Vagina (tissue), 2 donors: ENCODE measurements at regions not wholly inside any gene's neighbourhood (a gene's known extent, or its start where the extent isn't known, plus 50 kb on each side); places are given as distances from the start of the nearest gene placed in this dataset.

Source experiments
- DNase-seq, 2 donors: peaks; one replicate each; pipeline ENCODE4 v3.0.0-alpha.2; 2017; ENCODE audit errors: extremely low spot score in 2 of 2
- H3K27ac ChIP-seq: fragments of 200-600 bp; sonication (generic); one replicate; pipeline ENCODE4 v1.5.1; 2019
- H3K27me3 ChIP-seq: fragments of 200-600 bp; sonication (generic); one replicate; pipeline ENCODE4 v1.5.1; 2019
- H3K36me3 ChIP-seq, 2 donors: fragments of 200-600 bp; sonication (generic); one replicate each; pipeline ENCODE4 v1.5.1; 2017 to 2019
- H3K4me1 ChIP-seq: fragments of 200-600 bp; sonication (generic); one replicate; pipeline ENCODE4 v1.5.1; 2019
- H3K4me3 ChIP-seq, 2 donors: fragments of 200-600 bp; sonication (generic); 1 replicate in 1 of 2; 2 replicates in 1 of 2; pipeline ENCODE4 v1.5.1; 2016 to 2019
- H3K9me3 ChIP-seq: fragments of 200-600 bp; sonication (generic); one replicate; pipeline ENCODE4 v1.5.1; 2019
- POLR2A ChIP-seq, 2 donors: fragments of 450-650 bp; IDR thresholded peaks; one replicate each; pipeline ENCODE4 v1.6.1; 2017; ENCODE audit warnings: antibody characterized with exemption in 2 of 2, mild to moderate bottlenecking in 2 of 2, moderate library complexity in 2 of 2
- POLR2AphosphoS5 ChIP-seq, 2 donors: sonication (generic); formaldehyde crosslinking; IDR thresholded peaks; one replicate each; pipeline ENCODE4 v1.9.0; 2017; ENCODE audit warnings: antibody characterized with exemption in 2 of 2, mild to moderate bottlenecking in 2 of 2, low read depth in 1 of 2; ENCODE audit not compliant: insufficient read depth in 1 of 2
- intact Hi-C: fragments of 100-400 bp; cut with DNase I; formaldehyde crosslinking; loops from one replicate; pipeline ENCODE4 v1.15.1; 2023
- TF ChIP-seq, protein P1 (sequence below), 3 experiments: fragments of 450-650 bp in 2 of 3; fragments of 200-600 bp in 1 of 3; sonication (generic) in 1 of 3; IDR thresholded peaks; one replicate each; pipeline ENCODE4 v1.5.1; 2017 to 2019; ENCODE audit warnings: antibody characterized with exemption in 3 of 3, mild to moderate bottlenecking in 2 of 3, moderate library complexity in 2 of 3

DNA sequence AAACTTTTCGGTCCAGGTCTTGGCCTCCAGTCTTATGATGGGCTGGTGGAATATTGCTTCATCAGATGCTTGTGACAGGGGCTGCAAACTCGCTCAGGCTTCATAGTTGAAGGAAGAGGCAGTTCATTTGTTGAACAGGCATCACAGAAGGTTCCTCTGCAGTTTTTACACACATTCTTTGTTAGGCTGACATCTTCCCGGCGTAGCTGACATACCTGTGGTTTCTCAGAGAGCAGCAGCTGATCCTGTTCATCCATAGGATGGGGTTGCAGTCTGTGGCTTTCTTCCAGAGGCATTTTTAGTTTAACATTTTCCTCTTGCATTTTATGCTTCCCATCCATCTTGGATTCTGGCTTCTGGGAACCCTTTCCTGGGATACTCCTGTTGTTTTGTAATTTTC is 1255.2 kb downstream of the EFNA5 start:
- no peaks in the 10 kb centered on the region for H3K27me3 ChIP-seq
- H3K9me3 ChIP-seq = no peaks in the 10 kb centered on the region
- intact Hi-C loops = no loop called here
- DNase-seq = no peak
- H3K36me3 ChIP-seq = no peaks in the 10 kb centered on the region
- TF ChIP-seq, protein P1, sequence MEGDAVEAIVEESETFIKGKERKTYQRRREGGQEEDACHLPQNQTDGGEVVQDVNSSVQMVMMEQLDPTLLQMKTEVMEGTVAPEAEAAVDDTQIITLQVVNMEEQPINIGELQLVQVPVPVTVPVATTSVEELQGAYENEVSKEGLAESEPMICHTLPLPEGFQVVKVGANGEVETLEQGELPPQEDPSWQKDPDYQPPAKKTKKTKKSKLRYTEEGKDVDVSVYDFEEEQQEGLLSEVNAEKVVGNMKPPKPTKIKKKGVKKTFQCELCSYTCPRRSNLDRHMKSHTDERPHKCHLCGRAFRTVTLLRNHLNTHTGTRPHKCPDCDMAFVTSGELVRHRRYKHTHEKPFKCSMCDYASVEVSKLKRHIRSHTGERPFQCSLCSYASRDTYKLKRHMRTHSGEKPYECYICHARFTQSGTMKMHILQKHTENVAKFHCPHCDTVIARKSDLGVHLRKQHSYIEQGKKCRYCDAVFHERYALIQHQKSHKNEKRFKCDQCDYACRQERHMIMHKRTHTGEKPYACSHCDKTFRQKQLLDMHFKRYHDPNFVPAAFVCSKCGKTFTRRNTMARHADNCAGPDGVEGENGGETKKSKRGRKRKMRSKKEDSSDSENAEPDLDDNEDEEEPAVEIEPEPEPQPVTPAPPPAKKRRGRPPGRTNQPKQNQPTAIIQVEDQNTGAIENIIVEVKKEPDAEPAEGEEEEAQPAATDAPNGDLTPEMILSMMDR (IDR thresholded peaks at IDR 0.05) = no peak
- no peak for TF ChIP-seq POLR2A (IDR thresholded peaks at IDR 0.05)
- TF ChIP-seq POLR2AphosphoS5 (IDR thresholded peaks at IDR 0.05; ENCODE audit: insufficient read depth in 1 of 2, low read depth in 1 of 2) = no peak
- no peak overlapping the region for H3K27ac ChIP-seq
- no peak overlapping the region for H3K4me3 ChIP-seq
- H3K4me1 ChIP-seq = no peaks in the 10 kb centered on the region

DNA sequence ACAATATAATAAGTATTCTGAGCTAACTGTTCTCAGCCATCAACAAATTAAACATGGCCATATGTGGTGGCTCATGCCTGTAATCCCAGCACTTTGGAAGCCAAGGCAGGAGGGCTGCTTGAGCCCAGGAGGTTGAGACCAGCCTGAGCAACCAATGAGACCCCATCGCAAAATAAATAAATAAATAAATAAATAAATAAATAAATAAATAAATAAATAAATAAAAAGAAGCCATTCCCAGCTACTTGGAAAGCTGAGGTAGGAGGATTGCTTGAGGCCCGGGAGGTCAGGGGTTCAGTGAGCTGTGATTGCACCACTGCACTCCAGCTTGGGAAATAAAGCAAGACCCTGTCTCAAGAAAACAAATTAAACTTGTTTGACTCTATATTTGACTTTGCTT is 1256.4 kb downstream of the EFNA5 start:
- Histone ChIP-seq H3K27me3 (no peaks in the 10 kb centered on the region), H3K4me1 (no peaks in the 10 kb centered on the region), H3K4me3 (no peak overlapping the region), H3K36me3 (no peaks in the 10 kb centered on the region), H3K9me3 (no peaks in the 10 kb centered on the region), H3K27ac (no peak overlapping the region)
- no peak for DNase-seq
- TF ChIP-seq, protein P1 (IDR thresholded peaks at IDR 0.05) = no peak
- TF ChIP-seq POLR2AphosphoS5 (IDR thresholded peaks at IDR 0.05; ENCODE audit: insufficient read depth in 1 of 2, low read depth in 1 of 2) = no peak
- TF ChIP-seq POLR2A (IDR thresholded peaks at IDR 0.05) = no peak
- intact Hi-C loops = no loop called here

DNA sequence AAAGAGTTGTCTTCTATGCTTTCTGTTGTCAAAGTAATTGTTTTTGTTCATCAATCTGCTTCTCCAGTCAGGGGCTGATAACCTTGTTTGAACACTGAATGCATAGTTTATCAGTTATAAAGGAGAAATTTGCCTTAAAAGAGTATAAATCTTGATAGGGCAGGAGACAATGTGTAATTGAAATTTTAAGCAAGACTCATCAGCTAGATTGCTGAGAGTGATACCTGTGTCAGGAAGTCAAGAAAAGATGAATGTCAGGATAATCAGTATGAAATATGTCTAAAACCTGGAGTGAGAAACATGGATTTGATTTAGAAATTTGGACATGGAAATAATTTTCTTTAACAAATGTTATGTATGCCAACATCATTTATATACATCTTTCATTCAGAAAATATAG is 1258.1 kb downstream of the EFNA5 start:
- no peak overlapping the region for H3K4me3 ChIP-seq
- H3K9me3 ChIP-seq = no peaks in the 10 kb centered on the region
- no peaks in the 10 kb centered on the region for H3K27me3 ChIP-seq
- no peak for DNase-seq
- intact Hi-C loops = no loop called here
- TF ChIP-seq, protein P1 (IDR thresholded peaks at IDR 0.05) = no peak
- TF ChIP-seq POLR2AphosphoS5 (IDR thresholded peaks at IDR 0.05; ENCODE audit: insufficient read depth in 1 of 2, low read depth in 1 of 2) = no peak
- TF ChIP-seq POLR2A (IDR thresholded peaks at IDR 0.05) = no peak
- no peaks in the 10 kb centered on the region for H3K4me1 ChIP-seq
- no peak overlapping the region for H3K27ac ChIP-seq
- no peaks in the 10 kb centered on the region for H3K36me3 ChIP-seq

GRCh38 chr5:106408570-106408969 is 1262.2 kb downstream of the EFNA5 start:
- no peaks in the 10 kb centered on the region for H3K36me3 ChIP-seq
- no peak overlapping the region for H3K27ac ChIP-seq
- TF ChIP-seq POLR2AphosphoS5 (IDR thresholded peaks at IDR 0.05; ENCODE audit: insufficient read depth in 1 of 2, low read depth in 1 of 2) (no peak), POLR2A (IDR thresholded peaks at IDR 0.05) (no peak)
- H3K27me3 ChIP-seq = no peaks in the 10 kb centered on the region
- intact Hi-C loops = no loop called here
- no peaks in the 10 kb centered on the region for H3K9me3 ChIP-seq
- no peak overlapping the region for H3K4me3 ChIP-seq
- H3K4me1 ChIP-seq = no peaks in the 10 kb centered on the region
- DNase-seq = no peak

- H3K4me1 ChIP-seq = no peaks in the 10 kb centered on the region
- H3K9me3 ChIP-seq = no peaks in the 10 kb centered on the region
- H3K36me3 ChIP-seq = no peaks in the 10 kb centered on the region
- TF ChIP-seq, protein P1 (IDR thresholded peaks at IDR 0.05) = no peak
- TF ChIP-seq POLR2AphosphoS5 (IDR thresholded peaks at IDR 0.05; ENCODE audit: insufficient read depth in 1 of 2, low read depth in 1 of 2) (no peak), POLR2A (IDR thresholded peaks at IDR 0.05) (no peak)
- intact Hi-C loops = no loop called here
- no peak for DNase-seq
- H3K27me3 ChIP-seq = no peaks in the 10 kb centered on the region
- H3K4me3 ChIP-seq = no peak overlapping the region
- H3K27ac ChIP-seq = no peak overlapping the region
Observed at GRCh38 chr5:106408141-106408540, 1262.6 kb downstream of the EFNA5 start.

- Histone ChIP-seq H3K27ac (no peak overlapping the region), H3K27me3 (no peaks in the 10 kb centered on the region), H3K9me3 (no peaks in the 10 kb centered on the region), H3K4me1 (no peaks in the 10 kb centered on the region), H3K4me3 (no peak overlapping the region), H3K36me3 (no peaks in the 10 kb centered on the region)
- DNase-seq = no peak
- TF ChIP-seq POLR2AphosphoS5 (IDR thresholded peaks at IDR 0.05; ENCODE audit: insufficient read depth in 1 of 2, low read depth in 1 of 2) = no peak
- no peak for TF ChIP-seq POLR2A (IDR thresholded peaks at IDR 0.05)
- TF ChIP-seq, protein P1 (IDR thresholded peaks at IDR 0.05) = no peak
- intact Hi-C loops = no loop called here
Observed at GRCh38 chr5:106401561-106401960, 1269.2 kb downstream of the EFNA5 start.
